Pancreas (tissue), 10 donors: ENCODE measurements at regions not wholly inside any gene's neighbourhood (a gene's known extent, or its start where the extent isn't known, plus 50 kb on each side); places are given as distances from the start of the nearest gene placed in this dataset.

Experiments used
- ATAC-seq, 4 donors: fragments of 200-7000 bp; cut with Tn5 transposase; one replicate each; pipeline versions ENCODE4 v1.8.0 to v1.9.1; 2020; ENCODE audit warnings: mild to moderate bottlenecking in 4 of 4, moderate library complexity in 4 of 4
- DNase-seq, 6 donors: peaks; one replicate each; pipeline ENCODE4 v3.0.0-alpha.2; 2020
- FAIRE-seq: peaks from 2 replicates; lab custom pipeline; 2012; peaks lifted over from hg19 to GRCh38; lab: Jason Lieb, UNC
- H3K27ac ChIP-seq, 4 donors: fragments of 200-600 bp; sonication (generic); 1 replicate in 3 of 4; 2 replicates in 1 of 4; pipeline versions ENCODE4 v1.5.0 to v1.8.0; 2020
- H3K27me3 ChIP-seq, 4 donors: fragments of 200-600 bp; one replicate each; pipeline ENCODE4 v1.8.0; 2021
- H3K36me3 ChIP-seq, 3 donors: fragments of 200-600 bp; sonication (generic) in 1 of 3; one replicate each; pipeline versions ENCODE4 v1.5.0 to v1.8.0; 2020 to 2021
- H3K4me1 ChIP-seq, 3 donors: fragments of 200-600 bp; one replicate each; pipeline ENCODE4 v1.8.0; 2021
- H3K4me3 ChIP-seq, 4 donors: fragments of 200-600 bp; sonication (generic) in 2 of 4; one replicate each; pipeline versions ENCODE4 v1.5.0 to v1.8.0; 2020 to 2021
- H3K9me3 ChIP-seq, 4 donors: fragments of 200-600 bp; one replicate each; pipeline ENCODE4 v1.8.0; 2021
- CTCF ChIP-seq, 4 donors: fragments of 200-600 bp; sonication (generic) in 3 of 4; IDR thresholded peaks; one replicate each; pipeline versions ENCODE4 v1.5.0 to v1.8.0; 2021; ENCODE audit warnings: antibody characterized with exemption in 4 of 4
- WGBS, 2 donors: extraction: QIAGEN DNeasy Blood & Tissue Kit; methylation state at CpG; one replicate each; pipeline ENCODE4 v1.1.7; 2013; 5-methylcytosine and 5-hydroxymethylcytosine counted together
- intact Hi-C, 3 donors: fragments of 100-400 bp; cut with DNase I; formaldehyde crosslinking; loops; one replicate each; pipeline versions ENCODE4 v1.11.1 to v1.14.2; 2022
- donor health status: healthy with polysubstance abuse.
- donor health status: DM: no; HTN: no; CAD: no; lungs with moderate emphysema.
- donor health status: DM: no; HTN: no; CAD: no.
- donor health status: control.
- donor health status: control.
- donor health status: Bipolar disorder and iron deficiency.
- donor health status: DM: yes; HTN: yes; CAD: no.
- donor health status: DM: no; HTN: no; CAD: no.
- donor health status: DM: no; HTN: no; CAD: no.
- donor health status: DM: yes; HTN: yes; CAD: no.

DNA sequence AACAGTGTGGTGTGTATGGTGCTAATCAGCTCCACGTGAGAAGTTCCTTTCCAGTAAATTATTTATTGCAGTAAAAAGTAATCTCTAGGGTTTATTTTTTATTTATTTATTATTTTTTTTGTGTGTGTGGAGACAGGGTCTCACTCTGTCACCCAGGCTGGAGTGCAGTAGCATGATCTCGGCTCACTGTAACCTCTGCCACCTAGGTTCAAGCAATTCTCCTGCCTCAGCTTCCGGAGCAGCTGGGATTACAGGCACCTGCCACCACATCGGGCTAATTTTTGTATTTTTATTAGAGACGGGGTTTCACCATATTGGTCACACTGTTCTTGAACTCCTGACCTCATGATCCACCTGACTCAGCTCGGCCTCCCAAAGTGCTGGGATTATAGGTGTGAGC lies 606.9 kb downstream of the PCDH7 start:
- intact Hi-C loops = no loop called here
- no peak for ATAC-seq
- no peaks in the 10 kb centered on the region for H3K4me1 ChIP-seq
- TF ChIP-seq CTCF (IDR thresholded peaks at IDR 0.05) = no peak
- H3K27me3 ChIP-seq = no peaks in the 10 kb centered on the region
- H3K27ac ChIP-seq = no peak overlapping the region
- no peaks in the 10 kb centered on the region for H3K9me3 ChIP-seq
- WGBS, 2 donors = 66 to 78% methylated on average over 6 of the region's 6 CpGs
- FAIRE-seq = no peak
- no peak overlapping the region for H3K4me3 ChIP-seq
- H3K36me3 ChIP-seq = no peaks in the 10 kb centered on the region
- no peak for DNase-seq

- Histone ChIP-seq H3K4me1 (no peaks in the 10 kb centered on the region), H3K27ac (no peak overlapping the region), H3K4me3 (no peak overlapping the region), H3K27me3 (no peaks in the 10 kb centered on the region), H3K36me3 (no peaks in the 10 kb centered on the region), H3K9me3 (no peaks in the 10 kb centered on the region)
- WGBS, 2 donors = 30 to 44% methylated on average over 1 of the region's 1 CpG
- TF ChIP-seq CTCF (IDR thresholded peaks at IDR 0.05) = no peak
- no peak for DNase-seq
- intact Hi-C loops = no loop called here
- no peak for ATAC-seq
- no peak for FAIRE-seq
These were observed 608.8 kb downstream of the PCDH7 start for GRCh38 chr4:31328932-31329331.

- no peak for TF ChIP-seq CTCF (IDR thresholded peaks at IDR 0.05)
- H3K9me3 ChIP-seq = no peaks in the 10 kb centered on the region
- intact Hi-C loops = no loop called here
- FAIRE-seq (no peak), ATAC-seq (no peak), DNase-seq (no peak)
- no peaks in the 10 kb centered on the region for H3K36me3 ChIP-seq
- no peaks in the 10 kb centered on the region for H3K4me1 ChIP-seq
- H3K27me3 ChIP-seq = no peaks in the 10 kb centered on the region
- 50 to 62% methylated on average over 2 of the region's 2 CpGs for WGBS, 2 donors
- H3K27ac ChIP-seq = no peak overlapping the region
- H3K4me3 ChIP-seq = no peak overlapping the region
These were observed 614.1 kb downstream of the PCDH7 start for GRCh38 chr4:31334086-31334910.

DNA sequence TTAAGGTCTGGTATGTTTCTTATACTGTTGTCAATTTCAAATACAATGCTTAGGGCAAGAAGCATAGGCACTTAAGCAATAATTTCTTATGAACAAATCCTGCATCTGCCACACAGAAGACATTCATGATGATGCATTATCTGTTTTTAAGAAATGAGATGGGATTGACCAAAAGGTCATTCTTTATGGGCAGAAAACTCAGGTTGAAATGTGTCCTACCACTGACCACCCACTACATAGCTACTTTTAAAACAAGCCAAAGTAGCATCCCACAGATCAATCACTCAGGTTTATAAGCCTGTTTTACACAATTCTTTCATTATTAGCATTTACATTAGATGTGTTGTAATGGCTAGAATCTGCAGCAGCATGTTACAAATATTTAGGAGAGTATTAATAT lies 617.8 kb downstream of the PCDH7 start:
- H3K27me3 ChIP-seq = no peaks in the 10 kb centered on the region
- ATAC-seq (no peak), FAIRE-seq (no peak), DNase-seq (no peak)
- H3K4me3 ChIP-seq = no peak overlapping the region
- no peaks in the 10 kb centered on the region for H3K4me1 ChIP-seq
- H3K27ac ChIP-seq = no peak overlapping the region
- TF ChIP-seq CTCF (IDR thresholded peaks at IDR 0.05) = no peak
- no peaks in the 10 kb centered on the region for H3K36me3 ChIP-seq
- intact Hi-C loops = no loop called here
- H3K9me3 ChIP-seq = no peaks in the 10 kb centered on the region

GRCh38 chr4:31341601-31342359 lies 621.6 kb downstream of the PCDH7 start:
- 31 to 52% methylated on average over 4 of the region's 4 CpGs for whole genome bisulfite sequencing, 2 donors
- intact Hi-C loops = no loop called here

More at GRCh38 chr4:31341601-31342359, 621.6 kb downstream of the PCDH7 start:
- Histone ChIP-seq H3K36me3 (no peaks in the 10 kb centered on the region), H3K27me3 (no peaks in the 10 kb centered on the region), H3K27ac (no peak overlapping the region), H3K4me3 (no peak overlapping the region), H3K9me3 (no peaks in the 10 kb centered on the region), H3K4me1 (no peaks in the 10 kb centered on the region)
- DNase-seq (no peak), FAIRE-seq (no peak), ATAC-seq (no peak)
- no peak for TF ChIP-seq CTCF (IDR thresholded peaks at IDR 0.05)
